ENCODE measurements at regions not wholly inside any gene's neighbourhood (a gene's known extent, or its start where the extent isn't known, plus 50 kb on each side); places are given as distances from the start of the nearest gene placed in this dataset.

DNA sequence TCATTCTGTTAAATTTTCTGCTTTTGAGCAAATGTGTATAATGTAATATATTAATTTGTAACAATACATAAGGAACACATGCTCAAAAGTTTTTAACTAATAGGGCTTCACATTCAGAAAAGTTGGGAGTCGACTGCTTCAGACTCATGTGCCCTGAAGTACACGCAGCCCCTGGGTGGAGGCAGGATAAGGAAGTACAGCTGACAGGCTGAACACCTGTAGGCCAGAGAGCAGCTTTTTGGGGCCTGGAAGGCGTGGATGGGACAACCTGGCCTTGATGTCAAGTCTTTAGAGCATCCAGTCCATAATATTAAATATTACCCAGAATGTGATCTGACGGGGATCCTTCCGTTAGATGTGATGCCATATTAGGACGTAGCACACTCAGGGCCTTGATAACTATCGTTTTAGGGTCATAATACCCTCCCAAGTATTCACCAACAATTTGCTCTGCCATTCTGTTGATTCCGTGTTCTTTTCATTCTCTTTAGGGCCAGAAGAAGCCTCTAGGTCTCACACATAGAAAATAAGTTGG, 485.2 kb downstream of the SIPA1L2 start:
- H3K36me3 ChIP-seq (ENCODE audit: control insufficient read depth, insufficient read depth, low read length) = no peaks in the 10 kb centered on the region
- intact Hi-C loops (cut with micrococcal nuclease; ENCODE audit: unreplicated experiment) = no loop called here
- in situ Hi-C loops (cut with HindIII; ENCODE audit: low pct_unique_long_range_greater_than_20kb, low sequenced_read_pairs) = no loop called here
- H3K9me3 ChIP-seq (ENCODE audit: control insufficient read depth, insufficient read depth, low read depth, low read length) = 0 out of 2 replicates have a peak, but pooled peaks cover 6% of the 10 kb centered on the region
- DNase-seq (ENCODE audit: low read depth, low spot score) = no peak
- H3K4me1 ChIP-seq (ENCODE audit: control insufficient read depth, insufficient read depth, low read length) = no peaks in the 10 kb centered on the region; the same call in 1 of the 2 replicates
- ChIA-PET POLR2A (no interaction called here), CTCF (no interaction called here)
- no TSS peak for BruUV-seq (replicated peaks)
- no peak overlapping the region for H3K27ac ChIP-seq (ENCODE audit: low read length)
- ATAC-seq = no peak
- H3K4me3 ChIP-seq (ENCODE audit: low read depth in 2 of 2, low read length in 2 of 2) = no peak overlapping the region
- TF ChIP-seq, protein P1, sequence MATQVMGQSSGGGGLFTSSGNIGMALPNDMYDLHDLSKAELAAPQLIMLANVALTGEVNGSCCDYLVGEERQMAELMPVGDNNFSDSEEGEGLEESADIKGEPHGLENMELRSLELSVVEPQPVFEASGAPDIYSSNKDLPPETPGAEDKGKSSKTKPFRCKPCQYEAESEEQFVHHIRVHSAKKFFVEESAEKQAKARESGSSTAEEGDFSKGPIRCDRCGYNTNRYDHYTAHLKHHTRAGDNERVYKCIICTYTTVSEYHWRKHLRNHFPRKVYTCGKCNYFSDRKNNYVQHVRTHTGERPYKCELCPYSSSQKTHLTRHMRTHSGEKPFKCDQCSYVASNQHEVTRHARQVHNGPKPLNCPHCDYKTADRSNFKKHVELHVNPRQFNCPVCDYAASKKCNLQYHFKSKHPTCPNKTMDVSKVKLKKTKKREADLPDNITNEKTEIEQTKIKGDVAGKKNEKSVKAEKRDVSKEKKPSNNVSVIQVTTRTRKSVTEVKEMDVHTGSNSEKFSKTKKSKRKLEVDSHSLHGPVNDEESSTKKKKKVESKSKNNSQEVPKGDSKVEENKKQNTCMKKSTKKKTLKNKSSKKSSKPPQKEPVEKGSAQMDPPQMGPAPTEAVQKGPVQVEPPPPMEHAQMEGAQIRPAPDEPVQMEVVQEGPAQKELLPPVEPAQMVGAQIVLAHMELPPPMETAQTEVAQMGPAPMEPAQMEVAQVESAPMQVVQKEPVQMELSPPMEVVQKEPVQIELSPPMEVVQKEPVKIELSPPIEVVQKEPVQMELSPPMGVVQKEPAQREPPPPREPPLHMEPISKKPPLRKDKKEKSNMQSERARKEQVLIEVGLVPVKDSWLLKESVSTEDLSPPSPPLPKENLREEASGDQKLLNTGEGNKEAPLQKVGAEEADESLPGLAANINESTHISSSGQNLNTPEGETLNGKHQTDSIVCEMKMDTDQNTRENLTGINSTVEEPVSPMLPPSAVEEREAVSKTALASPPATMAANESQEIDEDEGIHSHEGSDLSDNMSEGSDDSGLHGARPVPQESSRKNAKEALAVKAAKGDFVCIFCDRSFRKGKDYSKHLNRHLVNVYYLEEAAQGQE (IDR thresholded peaks at IDR 0.05; ENCODE audit: insufficient read depth in 1 of 2, low read depth in 2 of 2, low read length in 1 of 2) = no peak
- TF ChIP-seq, protein P2, sequence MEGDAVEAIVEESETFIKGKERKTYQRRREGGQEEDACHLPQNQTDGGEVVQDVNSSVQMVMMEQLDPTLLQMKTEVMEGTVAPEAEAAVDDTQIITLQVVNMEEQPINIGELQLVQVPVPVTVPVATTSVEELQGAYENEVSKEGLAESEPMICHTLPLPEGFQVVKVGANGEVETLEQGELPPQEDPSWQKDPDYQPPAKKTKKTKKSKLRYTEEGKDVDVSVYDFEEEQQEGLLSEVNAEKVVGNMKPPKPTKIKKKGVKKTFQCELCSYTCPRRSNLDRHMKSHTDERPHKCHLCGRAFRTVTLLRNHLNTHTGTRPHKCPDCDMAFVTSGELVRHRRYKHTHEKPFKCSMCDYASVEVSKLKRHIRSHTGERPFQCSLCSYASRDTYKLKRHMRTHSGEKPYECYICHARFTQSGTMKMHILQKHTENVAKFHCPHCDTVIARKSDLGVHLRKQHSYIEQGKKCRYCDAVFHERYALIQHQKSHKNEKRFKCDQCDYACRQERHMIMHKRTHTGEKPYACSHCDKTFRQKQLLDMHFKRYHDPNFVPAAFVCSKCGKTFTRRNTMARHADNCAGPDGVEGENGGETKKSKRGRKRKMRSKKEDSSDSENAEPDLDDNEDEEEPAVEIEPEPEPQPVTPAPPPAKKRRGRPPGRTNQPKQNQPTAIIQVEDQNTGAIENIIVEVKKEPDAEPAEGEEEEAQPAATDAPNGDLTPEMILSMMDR (IDR thresholded peaks at IDR 0.05) = no peak
- TF ChIP-seq TCF7L2 (IDR thresholded peaks at IDR 0.05; ENCODE audit: low read depth, low read length) (no peak), POLR2AphosphoS5 (IDR thresholded peaks at IDR 0.05; ENCODE audit: low read depth, low read length) (no peak), SIN3A (IDR thresholded peaks at IDR 0.05; ENCODE audit: borderline replicate concordance, insufficient read depth, low read depth, low read length) (no peak)
- H3K27me3 ChIP-seq (ENCODE audit: control insufficient read depth, insufficient read depth, low read length) = no peaks in the 10 kb centered on the region

DNA sequence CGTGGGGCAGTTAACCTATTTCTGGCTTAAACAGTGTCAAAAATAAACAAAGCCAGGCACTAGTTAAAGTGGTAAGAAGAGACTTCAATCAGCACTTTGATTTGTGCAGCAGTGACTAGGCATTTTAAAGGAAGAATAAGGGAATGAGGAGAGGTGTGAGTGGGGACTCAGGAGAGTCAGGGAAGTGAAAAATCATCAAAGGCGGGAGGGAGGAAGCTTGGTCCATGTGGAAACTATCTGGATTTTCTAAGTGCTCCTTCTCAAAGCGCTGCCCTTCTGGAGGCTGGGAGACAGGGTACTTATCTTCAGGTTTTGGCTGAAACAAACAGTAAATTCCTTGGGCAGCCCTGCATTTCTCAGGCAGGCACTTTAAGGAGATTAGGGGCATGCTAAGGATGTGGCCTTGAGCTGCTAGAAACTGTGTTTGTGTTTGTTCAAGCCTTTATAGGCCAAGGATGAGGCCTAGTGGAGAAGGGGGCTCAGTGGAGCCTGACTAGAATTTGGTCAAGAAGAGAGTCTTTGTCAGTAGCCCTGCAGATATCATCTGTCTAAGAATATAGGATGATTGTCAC, 486.5 kb downstream of the SIPA1L2 start:
- intact Hi-C loops (cut with micrococcal nuclease; ENCODE audit: unreplicated experiment) = no loop called here
- Histone ChIP-seq H3K4me3 (ENCODE audit: low read depth in 2 of 2, low read length in 2 of 2) (no peak overlapping the region), H3K27me3 (ENCODE audit: control insufficient read depth, insufficient read depth, low read length) (no peaks in the 10 kb centered on the region), H3K36me3 (ENCODE audit: control insufficient read depth, insufficient read depth, low read length) (no peaks in the 10 kb centered on the region), H3K9me3 (ENCODE audit: control insufficient read depth, insufficient read depth, low read depth, low read length) (0 out of 2 replicates have a peak, but pooled peaks cover 6% of the 10 kb centered on the region), H3K4me1 (ENCODE audit: control insufficient read depth, insufficient read depth, low read length) (no peaks in the 10 kb centered on the region), H3K27ac (ENCODE audit: low read length) (no peak overlapping the region)
- ChIA-PET CTCF (no interaction called here), POLR2A (no interaction called here)
- no TSS peak for BruUV-seq (replicated peaks)
- TF ChIP-seq, protein P1 (IDR thresholded peaks at IDR 0.05; ENCODE audit: insufficient read depth in 1 of 2, low read depth in 2 of 2, low read length in 1 of 2) = no peak
- TF ChIP-seq, protein P2 (IDR thresholded peaks at IDR 0.05) = no peak
- no peak for TF ChIP-seq TCF7L2 (IDR thresholded peaks at IDR 0.05; ENCODE audit: low read depth, low read length)
- no peak for TF ChIP-seq SIN3A (IDR thresholded peaks at IDR 0.05; ENCODE audit: borderline replicate concordance, insufficient read depth, low read depth, low read length)
- DNase-seq (ENCODE audit: low read depth, low spot score) = no peak
- in situ Hi-C loops (cut with HindIII; ENCODE audit: low pct_unique_long_range_greater_than_20kb, low sequenced_read_pairs) = no loop called here
- no peak for ATAC-seq
